UCSD-AML1 (cell line): ENCODE measurements at regions not wholly inside any gene's neighbourhood (a gene's known extent, or its start where the extent isn't known, plus 50 kb on each side); places are given as distances from the start of the nearest gene placed in this dataset.
"Not testable (repeated sequence)": the region's sequence is repeated elsewhere in the genome, so short reads cannot be mapped to it uniquely, and the experiment has no call there.

Source experiments
- DNase-seq: peaks from one replicate; lab custom pipeline; 2025; ENCODE audit not compliant: unreplicated experiment; lab: John Stamatoyannopoulos, UW

DNA sequence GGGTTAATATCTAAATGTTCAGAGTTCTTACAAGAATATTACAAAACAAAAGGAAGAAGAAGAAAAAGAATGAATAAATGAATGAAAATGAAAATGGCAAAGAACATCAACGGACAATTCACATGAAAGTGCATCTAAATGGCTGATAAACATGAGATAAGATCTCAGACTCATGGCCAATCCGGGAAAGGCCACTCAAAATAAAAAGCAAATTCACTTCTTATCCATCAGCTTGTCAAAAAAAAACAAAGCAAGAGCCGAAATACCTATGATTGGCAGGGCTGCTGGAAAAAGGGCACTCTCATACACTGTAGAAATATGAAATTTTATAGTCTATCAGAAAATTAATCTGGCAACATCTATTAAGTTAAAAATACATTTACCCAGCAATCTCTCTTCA is 103.6 kb upstream of the EDEM3 start:
- no peak for DNase-seq

DNA sequence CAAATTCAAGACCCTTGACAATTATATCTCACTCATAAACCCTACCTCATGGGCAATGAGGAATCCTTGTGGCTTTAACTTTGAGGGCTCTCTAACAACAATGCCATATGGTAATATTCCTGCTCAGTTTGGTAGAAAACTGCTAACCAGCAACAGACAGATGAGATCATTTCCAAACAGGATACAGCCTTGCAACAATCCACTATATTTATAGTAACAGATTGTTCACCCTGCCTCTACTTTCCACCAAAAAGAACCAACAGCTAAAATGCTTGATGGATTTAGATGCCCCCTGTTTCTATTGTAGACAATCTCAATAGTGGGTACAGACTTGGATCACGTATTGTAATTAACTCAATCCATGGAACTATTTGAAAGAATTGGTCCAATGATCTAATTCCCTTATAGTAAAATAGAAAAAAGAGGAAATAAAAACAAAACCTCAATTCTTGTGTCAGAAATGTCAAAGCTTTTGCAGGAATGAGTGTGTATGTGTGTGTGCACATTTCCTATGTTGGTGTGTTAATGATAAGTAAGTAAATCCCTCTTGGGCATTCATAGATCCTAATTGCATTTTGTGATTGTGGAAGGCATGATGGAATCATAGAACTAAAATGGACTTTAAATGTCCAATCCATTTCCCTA is 100.0 kb upstream of the EDEM3 start:
- DNase-seq: no peak

GRCh38 chr1:184854036-184854435 is 99.4 kb upstream of the EDEM3 start:
- no peak for DNase-seq

- DNase-seq: no peak
Observed at GRCh38 chr1:184851822-184852746, 97.4 kb upstream of the EDEM3 start.

DNA sequence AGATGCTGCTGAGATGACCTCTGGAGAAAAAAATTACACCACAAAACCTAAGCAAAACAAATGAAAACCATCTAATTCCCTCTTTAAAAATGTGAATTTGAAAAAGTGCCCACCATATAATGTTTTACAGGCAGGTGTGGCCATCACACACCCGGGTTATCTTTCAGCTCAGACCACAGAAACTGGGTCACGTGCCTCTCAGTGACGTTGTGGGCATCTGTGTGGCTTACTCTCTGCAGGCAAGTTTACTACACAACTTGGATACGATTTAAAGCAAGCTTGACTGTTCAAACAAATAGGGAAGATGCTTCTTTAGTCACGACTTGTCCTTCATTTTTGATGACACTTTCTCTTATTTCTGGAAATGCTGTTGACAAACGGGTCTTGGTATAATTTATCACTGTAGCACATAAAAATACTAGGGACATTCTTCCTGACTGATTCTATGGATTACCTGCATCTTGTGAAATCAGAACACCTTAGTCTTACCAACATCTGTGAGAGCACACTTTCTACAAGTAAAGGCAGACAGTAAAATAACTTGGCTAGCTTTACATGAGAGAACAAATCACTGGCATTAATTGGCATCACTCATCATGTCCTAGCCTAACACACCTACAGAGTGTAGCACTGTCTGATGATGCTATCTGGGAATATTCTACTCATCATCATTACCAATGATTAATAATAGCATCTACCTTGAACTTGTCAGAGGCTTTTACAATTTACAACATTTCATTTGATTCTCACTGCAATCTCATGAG is 89.3 kb upstream of the EDEM3 start:
- DNase-seq: no peak

DNA sequence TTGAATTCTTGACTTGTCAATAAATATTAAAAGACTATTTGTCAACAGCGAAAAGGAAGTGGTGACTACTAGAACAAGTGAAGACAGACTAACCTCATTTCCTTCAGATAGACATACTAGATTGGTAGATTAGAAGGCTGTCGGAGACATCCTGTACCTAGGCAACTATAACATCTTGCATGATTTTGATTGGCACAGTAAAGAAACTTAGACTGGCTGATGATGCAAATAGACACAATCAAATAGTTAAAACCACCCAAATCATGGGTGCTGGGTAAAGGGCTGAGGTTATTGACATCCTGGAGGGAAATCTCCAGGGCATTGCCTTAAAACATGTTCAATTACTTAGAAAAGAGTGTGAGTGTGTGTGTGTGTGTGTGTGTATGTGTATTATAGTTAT is 85.9 kb upstream of the EDEM3 start:
- DNase-seq: no peak

DNA sequence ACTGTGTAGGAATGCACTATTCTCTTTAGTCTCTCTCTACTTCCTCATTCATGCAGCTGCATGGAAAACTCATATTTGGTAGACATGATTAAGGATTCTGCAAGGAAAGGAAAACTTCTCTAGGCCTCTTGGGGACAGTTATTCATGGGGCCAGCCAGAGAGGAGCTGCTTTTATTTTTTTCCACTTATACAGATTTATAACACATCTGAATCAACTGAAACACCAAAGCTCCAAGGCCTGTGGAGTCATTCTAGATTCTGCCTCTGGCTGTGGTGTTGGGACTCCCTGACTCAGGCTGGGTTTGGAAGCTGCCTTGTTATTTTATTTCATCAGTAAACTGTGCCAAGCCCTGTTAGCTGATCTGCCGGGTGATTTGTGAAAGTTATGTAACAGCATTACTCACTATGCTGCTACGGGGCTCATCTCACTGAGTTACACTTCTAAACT is 83.9 kb upstream of the EDEM3 start:
- no peak for DNase-seq

DNA sequence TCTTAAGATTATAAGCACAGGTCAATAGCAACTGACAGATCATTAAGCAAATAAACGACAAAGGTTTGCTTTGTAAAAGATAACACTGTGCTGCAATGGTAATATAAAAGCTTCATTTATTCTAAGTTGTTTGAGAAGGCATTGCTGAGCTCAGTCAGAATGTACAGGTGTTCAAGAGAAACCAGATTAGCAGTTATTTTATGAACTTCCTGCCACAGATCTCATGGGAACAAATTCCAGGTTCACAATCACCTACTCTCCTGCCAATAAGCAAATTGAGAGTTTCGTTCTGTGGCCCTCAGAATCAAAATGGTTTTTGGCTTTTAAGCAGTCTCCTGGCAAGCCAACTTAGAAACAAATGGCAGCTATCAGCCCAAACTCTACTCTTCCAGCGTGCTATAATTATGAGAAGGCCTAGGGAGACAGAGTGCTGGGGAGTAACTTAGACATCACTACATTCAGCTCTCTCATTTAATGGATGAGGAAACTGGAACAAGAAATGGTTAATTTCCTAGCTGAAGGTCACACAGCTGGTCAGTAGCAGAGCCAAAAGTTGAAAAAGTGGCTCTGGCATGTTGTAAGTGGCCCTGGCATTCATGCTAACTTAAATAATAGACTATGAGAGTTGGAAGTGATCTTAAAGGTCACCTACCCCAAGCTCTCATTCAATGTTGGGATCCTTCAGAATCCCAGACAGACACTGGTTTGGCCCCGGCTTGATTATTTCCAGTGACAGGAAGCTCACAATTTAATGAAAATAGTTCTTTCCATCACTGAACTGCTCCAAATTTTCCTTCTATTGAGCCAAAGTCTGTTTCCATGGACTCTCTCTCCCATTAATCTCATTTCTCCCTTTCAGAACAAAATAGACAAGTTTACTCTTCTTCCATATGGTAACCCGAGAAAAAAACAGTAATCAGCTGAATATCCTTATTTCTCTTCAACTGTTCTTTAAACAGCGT is 82.6 kb upstream of the EDEM3 start:
- DNase-seq: no peak

DNA sequence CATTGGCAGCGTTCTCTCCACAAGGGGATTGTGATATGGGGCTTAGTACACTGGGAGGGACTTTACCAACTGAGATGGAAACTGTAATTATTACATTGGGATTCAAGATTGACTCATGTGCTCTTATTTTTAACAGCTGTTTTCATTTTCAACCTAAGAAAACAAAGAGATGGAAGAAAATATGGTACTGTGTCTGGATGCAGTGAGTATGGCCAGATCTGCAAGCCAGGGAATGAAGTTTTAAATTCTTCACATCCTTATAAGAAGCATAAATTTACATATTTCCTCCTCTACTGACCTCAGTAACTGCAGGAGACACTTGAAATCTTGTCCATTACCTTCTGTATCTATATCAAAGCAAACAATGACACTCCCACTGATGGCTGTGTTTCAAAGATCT is 81.5 kb upstream of the EDEM3 start:
- DNase-seq: no peak

GRCh38 chr1:184833994-184834393 is 79.3 kb upstream of the EDEM3 start:
- not testable (repeated sequence) for DNase-seq

DNA sequence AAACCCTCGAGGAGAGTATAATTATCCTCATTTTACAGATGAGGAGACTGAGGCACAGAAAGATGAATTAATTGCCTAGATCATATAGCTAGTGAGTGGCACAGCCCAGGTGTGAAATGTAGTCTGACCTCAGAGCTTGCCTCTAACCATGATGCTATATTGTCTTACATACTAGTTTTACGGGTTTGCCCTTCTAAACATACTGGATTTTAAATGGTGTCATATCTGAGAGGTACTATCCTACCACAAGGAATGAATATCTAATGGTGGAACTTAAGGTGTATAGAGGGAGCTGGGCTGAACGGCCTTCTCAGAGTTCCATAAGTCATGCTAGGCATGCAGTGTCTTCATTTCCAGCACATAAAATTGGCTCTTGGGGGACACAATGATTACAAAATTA is 77.9 kb upstream of the EDEM3 start:
- DNase-seq: no peak

DNA sequence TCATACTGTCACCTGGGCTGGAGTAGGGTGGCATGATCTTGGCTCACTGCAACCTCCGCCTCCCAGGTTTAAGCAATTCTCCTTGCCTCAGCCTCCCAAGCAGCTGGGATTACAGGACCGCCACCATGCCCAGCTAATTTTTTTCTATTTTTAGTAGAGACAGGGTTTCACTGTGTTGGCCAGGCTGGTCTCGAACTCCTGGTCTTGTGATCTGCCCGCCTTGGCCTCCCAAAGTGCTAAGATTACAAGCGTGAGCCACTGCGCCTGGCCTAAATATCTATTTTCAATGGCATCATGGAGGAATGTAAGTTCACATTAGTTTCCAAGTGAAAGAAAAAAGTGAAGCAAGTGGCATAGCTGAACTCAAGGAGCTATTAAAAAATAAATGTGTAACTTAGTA is 74.8 kb upstream of the EDEM3 start:
- DNase-seq: not testable (repeated sequence)

- DNase-seq: no peak
Observed at GRCh38 chr1:184828369-184828717, 73.7 kb upstream of the EDEM3 start.

DNA sequence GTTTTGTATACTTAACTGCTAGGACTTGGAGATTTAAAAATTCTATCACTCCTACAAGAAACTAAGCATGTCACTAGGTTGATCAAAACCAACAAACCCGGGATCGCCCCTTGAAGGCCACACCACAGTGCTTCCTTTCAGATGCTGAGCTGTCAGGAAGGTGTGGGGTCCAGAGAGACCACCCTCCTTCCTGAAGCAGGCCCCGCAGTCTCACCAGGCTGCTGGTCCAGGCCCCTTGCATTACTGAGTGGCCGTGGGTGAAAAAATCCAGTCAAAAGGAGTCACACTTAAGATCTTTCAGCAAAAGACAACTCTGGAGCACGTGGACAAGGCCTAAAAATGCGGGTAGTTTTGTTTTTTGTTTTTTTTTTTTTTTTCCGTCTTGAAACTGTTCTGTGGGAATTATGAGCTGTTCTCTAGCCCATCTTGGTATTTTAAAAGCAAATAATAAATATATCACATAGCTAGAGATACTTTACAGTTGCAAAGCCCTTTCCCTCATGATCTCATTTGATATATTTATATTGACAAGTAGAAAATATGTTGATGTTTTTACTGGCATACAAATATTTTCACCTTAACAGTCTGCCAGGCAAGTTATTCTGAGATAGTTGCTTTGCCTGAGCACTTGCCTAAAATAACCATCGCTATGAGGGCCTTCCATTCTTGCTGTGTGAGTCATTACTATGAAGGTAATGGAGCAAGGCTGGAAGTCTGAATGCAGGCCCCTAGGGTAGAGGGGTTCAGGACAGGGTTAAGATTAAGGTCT is 73.1 kb upstream of the EDEM3 start:
- DNase-seq: no peak

- no peak for DNase-seq
Observed at GRCh38 chr1:184826001-184826400, 71.3 kb upstream of the EDEM3 start.

DNA sequence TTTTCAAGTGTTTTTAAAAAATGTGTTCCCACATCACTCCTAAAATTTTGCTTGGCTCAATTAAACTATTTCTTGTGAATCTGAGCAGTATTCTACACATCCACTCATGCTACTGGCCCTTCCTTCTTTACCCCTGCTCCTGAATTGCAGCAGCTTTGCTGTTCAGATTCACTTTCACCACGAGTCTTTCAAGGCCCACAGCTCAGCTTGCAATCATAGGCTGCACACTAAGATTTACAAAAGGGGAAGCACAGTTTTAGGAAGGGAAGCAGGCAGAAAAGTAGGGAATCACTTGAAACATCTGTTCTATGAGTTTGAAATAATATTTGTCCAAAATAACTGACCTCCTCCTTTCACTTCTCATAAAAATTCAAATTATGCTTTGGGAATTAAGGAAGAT is 70.9 kb upstream of the EDEM3 start:
- no peak for DNase-seq

GRCh38 chr1:184824691-184825323 is 70.1 kb upstream of the EDEM3 start:
- DNase-seq: no peak

GRCh38 chr1:184823080-184823479 is 68.4 kb upstream of the EDEM3 start:
- DNase-seq: no peak

DNA sequence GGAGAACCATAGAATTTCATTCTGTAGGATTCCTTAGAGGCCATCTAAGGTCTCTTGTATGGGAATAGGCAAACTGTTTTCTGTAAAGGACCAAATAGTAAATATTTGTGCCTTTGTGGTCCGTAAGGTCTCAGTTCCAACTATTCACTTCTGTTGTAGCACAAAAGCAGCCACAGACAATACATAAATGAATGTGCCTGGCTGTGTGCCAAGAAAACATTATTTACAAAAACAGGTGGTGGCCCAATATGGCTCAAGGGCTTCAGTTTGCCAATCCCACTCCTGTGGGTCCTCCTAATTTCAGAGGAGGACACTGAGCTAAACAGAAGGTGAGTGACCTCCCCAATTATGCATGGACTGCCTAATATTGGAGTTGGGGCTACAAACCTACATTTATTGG is 67.6 kb upstream of the EDEM3 start:
- DNase-seq: no peak
